ENCODE measurements at regions not wholly inside any gene's neighbourhood (a gene's known extent, or its start where the extent isn't known, plus 50 kb on each side); places are given as distances from the start of the nearest gene placed in this dataset.

DNA sequence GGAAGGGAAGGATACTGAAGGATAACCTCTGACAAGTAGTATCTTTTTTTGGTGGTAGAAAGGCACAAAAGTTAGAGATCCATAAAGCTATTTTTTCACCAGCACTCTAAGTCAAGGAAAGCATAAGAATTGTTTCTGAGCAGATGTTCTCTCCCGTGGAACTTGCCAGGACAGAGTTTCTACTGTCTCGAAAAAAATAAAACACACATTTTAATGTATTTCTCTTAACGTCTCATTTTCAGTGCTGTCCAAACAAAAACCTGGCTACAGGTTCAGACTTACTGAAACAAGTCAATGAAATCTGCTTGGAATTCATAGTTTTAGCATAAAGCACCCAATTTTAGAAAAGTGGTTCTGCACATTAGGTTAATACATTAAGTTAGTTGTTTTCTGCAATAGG lies 338.3 kb downstream of the LTN1 start:
- no peaks in the 10 kb centered on the region for H3K36me3 ChIP-seq (ENCODE audit: insufficient read depth, low read length, poor library complexity, severe bottlenecking)
- CTCF ChIA-PET: no interaction called here
- no peak for DNase-seq (ENCODE audit: low spot score)
- intact Hi-C loops (cut with micrococcal nuclease; ENCODE audit: unreplicated experiment): no loop called here
- no TSS peak for BruUV-seq (replicated peaks)
- no peaks in the 10 kb centered on the region for H3K4me1 ChIP-seq (ENCODE audit: insufficient read depth, low read length, poor library complexity, severe bottlenecking)
- POLR2A ChIA-PET (ENCODE audit: low non-redundant PET): no interaction called here
- H3K9me3 ChIP-seq (ENCODE audit: low read depth, low read length, poor library complexity, severe bottlenecking): no peaks in the 10 kb centered on the region
- no peak overlapping the region for H3K27ac ChIP-seq (ENCODE audit: low read depth, low read length, poor library complexity, severe bottlenecking)
- H3K27me3 ChIP-seq (replicated peaks; ENCODE audit: insufficient read depth, low read depth, low read length, poor library complexity): peaks cover 4% of the 10 kb centered on the region
- TF ChIP-seq EZH2 (IDR thresholded peaks at IDR 0.05; ENCODE audit: borderline replicate concordance, low read depth, low read length, poor library complexity, severe bottlenecking): no peak
- TF ChIP-seq, protein P1, sequence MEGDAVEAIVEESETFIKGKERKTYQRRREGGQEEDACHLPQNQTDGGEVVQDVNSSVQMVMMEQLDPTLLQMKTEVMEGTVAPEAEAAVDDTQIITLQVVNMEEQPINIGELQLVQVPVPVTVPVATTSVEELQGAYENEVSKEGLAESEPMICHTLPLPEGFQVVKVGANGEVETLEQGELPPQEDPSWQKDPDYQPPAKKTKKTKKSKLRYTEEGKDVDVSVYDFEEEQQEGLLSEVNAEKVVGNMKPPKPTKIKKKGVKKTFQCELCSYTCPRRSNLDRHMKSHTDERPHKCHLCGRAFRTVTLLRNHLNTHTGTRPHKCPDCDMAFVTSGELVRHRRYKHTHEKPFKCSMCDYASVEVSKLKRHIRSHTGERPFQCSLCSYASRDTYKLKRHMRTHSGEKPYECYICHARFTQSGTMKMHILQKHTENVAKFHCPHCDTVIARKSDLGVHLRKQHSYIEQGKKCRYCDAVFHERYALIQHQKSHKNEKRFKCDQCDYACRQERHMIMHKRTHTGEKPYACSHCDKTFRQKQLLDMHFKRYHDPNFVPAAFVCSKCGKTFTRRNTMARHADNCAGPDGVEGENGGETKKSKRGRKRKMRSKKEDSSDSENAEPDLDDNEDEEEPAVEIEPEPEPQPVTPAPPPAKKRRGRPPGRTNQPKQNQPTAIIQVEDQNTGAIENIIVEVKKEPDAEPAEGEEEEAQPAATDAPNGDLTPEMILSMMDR (conservative IDR thresholded peaks at IDR 0.05; ENCODE audit: low read depth, low read length): no peak
- no peak overlapping the region for H3K4me3 ChIP-seq (ENCODE audit: low read depth, low read length, poor library complexity, severe bottlenecking)

DNA sequence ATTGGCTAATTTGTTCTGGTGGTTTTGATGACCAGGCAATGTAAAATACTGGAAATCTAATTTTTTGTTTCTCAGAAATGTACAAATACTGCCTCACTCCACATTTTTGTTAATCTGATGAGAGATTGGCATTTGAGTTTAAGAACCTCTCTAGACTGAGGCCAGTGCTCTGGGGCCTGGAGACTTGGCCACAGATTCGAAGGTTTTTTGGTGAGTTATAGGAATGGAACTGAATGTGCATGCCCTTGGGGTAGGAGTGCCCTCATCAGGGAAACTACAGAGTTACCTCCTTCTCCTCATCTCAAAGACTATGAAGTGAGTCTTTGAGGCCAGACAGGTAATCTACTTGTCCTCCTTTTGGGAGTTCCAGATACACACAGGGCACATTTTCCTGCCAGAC lies 347.9 kb downstream of the LTN1 start:
- no peak for TF ChIP-seq EZH2 (IDR thresholded peaks at IDR 0.05; ENCODE audit: borderline replicate concordance, low read depth, low read length, poor library complexity, severe bottlenecking)
- TF ChIP-seq, protein P1 (conservative IDR thresholded peaks at IDR 0.05; ENCODE audit: low read depth, low read length): no peak
- Histone ChIP-seq H3K4me3 (ENCODE audit: low read depth, low read length, poor library complexity, severe bottlenecking) (no peak overlapping the region), H3K27ac (ENCODE audit: low read depth, low read length, poor library complexity, severe bottlenecking) (no peak overlapping the region), H3K27me3 (replicated peaks; ENCODE audit: insufficient read depth, low read depth, low read length, poor library complexity) (no peaks in the 10 kb centered on the region), H3K4me1 (ENCODE audit: insufficient read depth, low read length, poor library complexity, severe bottlenecking) (no peaks in the 10 kb centered on the region), H3K36me3 (ENCODE audit: insufficient read depth, low read length, poor library complexity, severe bottlenecking) (no peaks in the 10 kb centered on the region), H3K9me3 (ENCODE audit: low read depth, low read length, poor library complexity, severe bottlenecking) (no peaks in the 10 kb centered on the region)
- intact Hi-C loops (cut with micrococcal nuclease; ENCODE audit: unreplicated experiment): no loop called here
- no peak for DNase-seq (ENCODE audit: low spot score)
- BruUV-seq (replicated peaks): no TSS peak
- ChIA-PET POLR2A (ENCODE audit: low non-redundant PET) (no interaction called here), CTCF (no interaction called here)

DNA sequence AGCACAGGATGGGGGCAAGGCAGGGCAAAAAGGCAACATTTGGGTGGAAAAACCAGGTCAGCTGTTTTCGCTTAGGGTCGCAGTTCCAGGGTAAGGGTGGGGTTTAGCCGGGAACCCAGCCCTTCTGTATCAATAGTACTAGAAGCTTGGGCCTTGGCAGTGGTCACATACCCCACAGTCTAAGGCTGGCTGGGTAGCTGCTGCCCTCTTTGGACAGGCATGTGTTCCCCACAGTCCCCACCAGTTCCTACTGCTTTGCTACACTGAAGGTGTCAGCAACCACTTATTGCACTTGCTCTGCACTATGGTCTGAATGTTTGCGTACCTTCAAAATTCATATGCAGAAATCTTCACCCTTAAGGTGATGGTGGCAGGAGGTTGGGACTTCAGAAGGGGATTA lies 349.8 kb downstream of the LTN1 start:
- Histone ChIP-seq H3K27ac (ENCODE audit: low read depth, low read length, poor library complexity, severe bottlenecking) (no peak overlapping the region), H3K9me3 (ENCODE audit: low read depth, low read length, poor library complexity, severe bottlenecking) (no peaks in the 10 kb centered on the region), H3K27me3 (replicated peaks; ENCODE audit: insufficient read depth, low read depth, low read length, poor library complexity) (no peaks in the 10 kb centered on the region), H3K4me1 (ENCODE audit: insufficient read depth, low read length, poor library complexity, severe bottlenecking) (no peaks in the 10 kb centered on the region), H3K4me3 (ENCODE audit: low read depth, low read length, poor library complexity, severe bottlenecking) (no peak overlapping the region), H3K36me3 (ENCODE audit: insufficient read depth, low read length, poor library complexity, severe bottlenecking) (no peaks in the 10 kb centered on the region)
- DNase-seq (ENCODE audit: low spot score): no peak
- intact Hi-C loops (cut with micrococcal nuclease; ENCODE audit: unreplicated experiment): no loop called here
- no TSS peak for BruUV-seq (replicated peaks)
- POLR2A ChIA-PET (ENCODE audit: low non-redundant PET): no interaction called here
- TF ChIP-seq EZH2 (IDR thresholded peaks at IDR 0.05; ENCODE audit: borderline replicate concordance, low read depth, low read length, poor library complexity, severe bottlenecking): no peak
- TF ChIP-seq, protein P1 (conservative IDR thresholded peaks at IDR 0.05; ENCODE audit: low read depth, low read length): no peak
- CTCF ChIA-PET: no interaction called here

All from A673 (cell line).